Esophagus muscularis mucosa (tissue), 3 donors: ENCODE measurements at regions not wholly inside any gene's neighbourhood (a gene's known extent, or its start where the extent isn't known, plus 50 kb on each side); places are given as distances from the start of the nearest gene placed in this dataset.

Experiments
- POLR2A ChIP-seq: fragments of 450-650 bp; IDR thresholded peaks from one replicate; pipeline ENCODE4 v1.6.1; 2017; ENCODE audit warnings: antibody characterized with exemption, moderate library complexity, mild to moderate bottlenecking, low read depth
- POLR2AphosphoS5 ChIP-seq, 2 donors: sonication (generic); formaldehyde crosslinking; IDR thresholded peaks; one replicate each; pipeline ENCODE4 v1.6.1; 2017; ENCODE audit warnings: antibody characterized with exemption in 2 of 2
- TF ChIP-seq, protein P1 (sequence below), 3 experiments: fragments of 200-600 bp in 2 of 3; fragments of 450-650 bp in 1 of 3; sonication (generic) in 2 of 3; IDR thresholded peaks; one replicate each; pipeline ENCODE4 v1.5.1; 2017 to 2019; ENCODE audit warnings: antibody characterized with exemption in 3 of 3, mild to moderate bottlenecking in 2 of 3, moderate library complexity in 1 of 3

DNA sequence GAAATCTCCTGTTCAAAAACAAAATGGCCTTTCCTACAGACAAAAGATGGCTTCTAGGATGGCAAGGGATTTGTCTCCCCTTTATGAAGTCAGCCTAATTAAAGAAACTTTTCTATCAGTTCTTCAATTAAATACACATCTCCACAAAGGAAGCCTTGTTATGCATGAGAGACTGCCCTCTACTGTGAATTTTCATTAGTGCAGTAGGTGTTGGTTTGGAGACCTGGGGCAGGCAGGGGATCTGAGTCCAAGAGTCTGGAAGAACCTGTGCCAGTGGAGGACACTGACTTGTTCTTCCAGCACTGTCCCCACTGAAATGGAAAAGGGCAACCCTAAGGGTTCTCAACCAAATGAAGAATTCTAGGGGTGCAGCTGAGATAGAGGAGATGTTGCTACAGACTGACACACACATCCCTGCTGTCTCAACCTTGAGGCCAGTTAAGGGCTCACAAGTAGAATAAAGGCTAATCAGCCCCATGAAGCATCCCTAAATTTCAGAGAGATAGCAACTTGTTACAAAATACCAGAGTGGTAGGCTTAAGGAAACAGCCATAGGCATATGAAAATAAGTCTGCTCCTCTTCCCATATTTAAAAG is 174.0 kb upstream of the PRICKLE2 start:
- no peak for TF ChIP-seq POLR2A
- TF ChIP-seq, protein P1, sequence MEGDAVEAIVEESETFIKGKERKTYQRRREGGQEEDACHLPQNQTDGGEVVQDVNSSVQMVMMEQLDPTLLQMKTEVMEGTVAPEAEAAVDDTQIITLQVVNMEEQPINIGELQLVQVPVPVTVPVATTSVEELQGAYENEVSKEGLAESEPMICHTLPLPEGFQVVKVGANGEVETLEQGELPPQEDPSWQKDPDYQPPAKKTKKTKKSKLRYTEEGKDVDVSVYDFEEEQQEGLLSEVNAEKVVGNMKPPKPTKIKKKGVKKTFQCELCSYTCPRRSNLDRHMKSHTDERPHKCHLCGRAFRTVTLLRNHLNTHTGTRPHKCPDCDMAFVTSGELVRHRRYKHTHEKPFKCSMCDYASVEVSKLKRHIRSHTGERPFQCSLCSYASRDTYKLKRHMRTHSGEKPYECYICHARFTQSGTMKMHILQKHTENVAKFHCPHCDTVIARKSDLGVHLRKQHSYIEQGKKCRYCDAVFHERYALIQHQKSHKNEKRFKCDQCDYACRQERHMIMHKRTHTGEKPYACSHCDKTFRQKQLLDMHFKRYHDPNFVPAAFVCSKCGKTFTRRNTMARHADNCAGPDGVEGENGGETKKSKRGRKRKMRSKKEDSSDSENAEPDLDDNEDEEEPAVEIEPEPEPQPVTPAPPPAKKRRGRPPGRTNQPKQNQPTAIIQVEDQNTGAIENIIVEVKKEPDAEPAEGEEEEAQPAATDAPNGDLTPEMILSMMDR (IDR thresholded peaks at IDR 0.05): peak; percentile 80 to 83 (median 82)
- TF ChIP-seq POLR2AphosphoS5 (IDR thresholded peaks at IDR 0.05): no peak
